ENCODE measurements at regions not wholly inside any gene's neighbourhood (a gene's known extent, or its start where the extent isn't known, plus 50 kb on each side); places are given as distances from the start of the nearest gene placed in this dataset.

- H3K4me3 ChIP-seq (ENCODE audit: control insufficient read depth, low read depth, low read length) = no peak overlapping the region
- TF ChIP-seq CTCF (conservative IDR thresholded peaks at IDR 0.05; ENCODE audit: control insufficient read depth, insufficient read depth, low read depth, low read length) = no peak
- DNase-seq (ENCODE audit: low read depth) = no peak
Observed at GRCh38 chr6:3579652-3580175, 122.9 kb upstream of the SLC22A23 start.

- DNase-seq (ENCODE audit: low read depth) = no peak
- no peak overlapping the region for H3K4me3 ChIP-seq (ENCODE audit: control insufficient read depth, low read depth, low read length)
- no peak for TF ChIP-seq CTCF (conservative IDR thresholded peaks at IDR 0.05; ENCODE audit: control insufficient read depth, insufficient read depth, low read depth, low read length)
Observed at GRCh38 chr6:3578981-3579380, 122.1 kb upstream of the SLC22A23 start.

- H3K4me3 ChIP-seq (ENCODE audit: control insufficient read depth, low read depth, low read length) = no peak overlapping the region
- DNase-seq (ENCODE audit: low read depth) = no peak
- no peak for TF ChIP-seq CTCF (conservative IDR thresholded peaks at IDR 0.05; ENCODE audit: control insufficient read depth, insufficient read depth, low read depth, low read length)
Observed at GRCh38 chr6:3577517-3577916, 120.7 kb upstream of the SLC22A23 start.

- H3K4me3 ChIP-seq (ENCODE audit: control insufficient read depth, low read depth, low read length) = no peak overlapping the region
- DNase-seq (ENCODE audit: low read depth) = no peak
Observed at GRCh38 chr6:3575701-3576100, 118.9 kb upstream of the SLC22A23 start.

GRCh38 chr6:3575166-3575565 is 118.3 kb upstream of the SLC22A23 start:
- no peak overlapping the region for H3K4me3 ChIP-seq (ENCODE audit: control insufficient read depth, low read depth, low read length)
- TF ChIP-seq CTCF (conservative IDR thresholded peaks at IDR 0.05; ENCODE audit: control insufficient read depth, insufficient read depth, low read depth, low read length) = no peak
- DNase-seq (ENCODE audit: low read depth) = no peak

More at GRCh38 chr6:3575701-3576100, 118.9 kb upstream of the SLC22A23 start:
- no peak for TF ChIP-seq CTCF (conservative IDR thresholded peaks at IDR 0.05; ENCODE audit: control insufficient read depth, insufficient read depth, low read depth, low read length)

- DNase-seq (ENCODE audit: low read depth) = no peak
- no peak overlapping the region for H3K4me3 ChIP-seq (ENCODE audit: control insufficient read depth, low read depth, low read length)
- no peak for TF ChIP-seq CTCF (conservative IDR thresholded peaks at IDR 0.05; ENCODE audit: control insufficient read depth, insufficient read depth, low read depth, low read length)
Observed at GRCh38 chr6:3573670-3574069, 116.8 kb upstream of the SLC22A23 start.

- DNase-seq (ENCODE audit: low read depth) = no peak
- H3K4me3 ChIP-seq (ENCODE audit: control insufficient read depth, low read depth, low read length) = no peak overlapping the region
- TF ChIP-seq CTCF (conservative IDR thresholded peaks at IDR 0.05; ENCODE audit: control insufficient read depth, insufficient read depth, low read depth, low read length) = no peak
Observed at GRCh38 chr6:3571836-3572235, 115.0 kb upstream of the SLC22A23 start.

Data from fibroblast of mammary gland (primary cell).